ENCODE measurements at regions not wholly inside any gene's neighbourhood (a gene's known extent, or its start where the extent isn't known, plus 50 kb on each side); places are given as distances from the start of the nearest gene placed in this dataset.

DNA sequence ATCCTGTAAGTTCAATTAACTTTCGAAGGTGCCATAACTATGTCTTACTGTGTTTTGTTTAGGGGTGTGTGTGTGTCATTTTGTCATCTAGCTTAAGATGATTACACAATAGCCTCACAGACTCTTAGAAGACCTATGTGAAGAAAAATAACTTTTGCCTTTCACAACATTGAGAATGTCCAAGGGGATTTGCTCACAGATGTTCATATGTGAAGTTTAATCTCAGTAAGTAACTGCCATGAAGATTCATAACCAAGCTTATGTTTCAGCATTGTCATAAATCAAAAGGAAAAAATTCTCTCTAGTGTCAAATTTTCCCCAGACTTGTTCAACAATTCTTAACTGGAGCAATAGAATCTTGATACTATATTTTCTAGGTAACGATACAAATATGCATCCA lies 226.1 kb upstream of the PRKD1 start:
- H3K27me3 ChIP-seq (ENCODE audit: control insufficient read depth, insufficient read depth, low read length), result no peaks in the 10 kb centered on the region
- no peak overlapping the region for H3K4me3 ChIP-seq (ENCODE audit: low read length)
- no peak for DNase-seq (ENCODE audit: low read depth, low spot score)
- no peaks in the 10 kb centered on the region for H3K9me3 ChIP-seq (ENCODE audit: control insufficient read depth, insufficient read depth, low read length)
- no CpG with 5 or more reads among the region's 2 CpGs for WGBS (ENCODE audit: insufficient coverage, insufficient read length)
- no peaks in the 10 kb centered on the region for H3K4me1 ChIP-seq (ENCODE audit: control insufficient read depth, insufficient read depth, low read length)
- no peak overlapping the region for H3K27ac ChIP-seq (ENCODE audit: low read length)
- H3K36me3 ChIP-seq (ENCODE audit: control insufficient read depth, insufficient read depth, low read length), result no peaks in the 10 kb centered on the region

DNA sequence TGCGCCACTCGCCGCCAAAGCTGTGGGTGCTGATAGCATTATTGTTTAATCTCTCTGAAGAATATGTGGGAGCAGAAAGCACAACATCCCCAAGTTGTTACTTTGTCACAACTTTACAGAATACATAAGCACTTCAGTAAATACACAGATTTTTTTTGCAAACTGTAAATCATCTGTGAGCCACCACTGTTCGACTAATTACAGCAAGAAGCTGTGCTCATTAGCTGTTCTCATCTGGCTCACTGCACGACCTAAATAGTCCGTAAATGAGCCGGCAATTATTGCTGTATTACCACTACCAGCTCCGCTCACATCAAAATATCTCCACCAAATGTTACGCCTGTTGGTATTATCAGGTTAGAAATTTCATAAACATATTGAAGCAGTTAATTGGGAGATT lies 228.9 kb upstream of the PRKD1 start:
- DNase-seq (ENCODE audit: low read depth, low spot score), result no peak
- Histone ChIP-seq H3K9me3 (ENCODE audit: control insufficient read depth, insufficient read depth, low read length) (no peaks in the 10 kb centered on the region), H3K4me1 (ENCODE audit: control insufficient read depth, insufficient read depth, low read length) (no peaks in the 10 kb centered on the region), H3K4me3 (ENCODE audit: low read length) (no peak overlapping the region), H3K36me3 (ENCODE audit: control insufficient read depth, insufficient read depth, low read length) (no peaks in the 10 kb centered on the region), H3K27me3 (ENCODE audit: control insufficient read depth, insufficient read depth, low read length) (no peaks in the 10 kb centered on the region), H3K27ac (ENCODE audit: low read length) (no peak overlapping the region)
- WGBS (ENCODE audit: insufficient coverage, insufficient read length), result no CpG with 5 or more reads among the region's 9 CpGs

GRCh38 chr14:30158299-30158698 lies 230.7 kb upstream of the PRKD1 start:
- Histone ChIP-seq H3K27me3 (ENCODE audit: control insufficient read depth, insufficient read depth, low read length) (no peaks in the 10 kb centered on the region), H3K9me3 (ENCODE audit: control insufficient read depth, insufficient read depth, low read length) (no peaks in the 10 kb centered on the region), H3K4me1 (ENCODE audit: control insufficient read depth, insufficient read depth, low read length) (no peaks in the 10 kb centered on the region), H3K27ac (ENCODE audit: low read length) (no peak overlapping the region), H3K36me3 (ENCODE audit: control insufficient read depth, insufficient read depth, low read length) (no peaks in the 10 kb centered on the region), H3K4me3 (ENCODE audit: low read length) (no peak overlapping the region)
- no CpG with 5 or more reads among the region's 5 CpGs for WGBS (ENCODE audit: insufficient coverage, insufficient read length)
- no peak for DNase-seq (ENCODE audit: low read depth, low spot score)

DNA sequence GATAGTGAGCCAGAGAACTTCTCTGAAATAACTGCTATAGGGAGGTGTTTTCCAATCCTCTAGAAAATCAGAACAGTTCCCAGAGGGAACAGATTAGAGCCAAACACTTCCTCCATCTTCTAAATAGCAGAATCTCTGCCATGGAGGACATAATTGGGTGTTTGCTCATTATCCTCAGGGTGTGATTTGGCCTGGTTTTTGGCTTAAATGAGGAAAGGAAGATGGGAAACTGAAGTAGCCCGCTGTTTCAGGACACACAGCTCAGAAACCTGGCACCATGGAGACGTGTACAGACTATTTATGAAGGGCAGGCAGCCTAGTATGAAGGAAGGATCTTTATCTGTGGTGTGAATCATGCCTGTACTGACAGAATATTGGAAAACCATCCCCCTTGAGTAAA lies 231.7 kb upstream of the PRKD1 start:
- no peaks in the 10 kb centered on the region for H3K27me3 ChIP-seq (ENCODE audit: control insufficient read depth, insufficient read depth, low read length)
- no peak for DNase-seq (ENCODE audit: low read depth, low spot score)
- H3K4me3 ChIP-seq (ENCODE audit: low read length), result no peak overlapping the region
- no peaks in the 10 kb centered on the region for H3K9me3 ChIP-seq (ENCODE audit: control insufficient read depth, insufficient read depth, low read length)
- no peaks in the 10 kb centered on the region for H3K36me3 ChIP-seq (ENCODE audit: control insufficient read depth, insufficient read depth, low read length)
- no peak overlapping the region for H3K27ac ChIP-seq (ENCODE audit: low read length)
- H3K4me1 ChIP-seq (ENCODE audit: control insufficient read depth, insufficient read depth, low read length), result no peaks in the 10 kb centered on the region
- no CpG with 5 or more reads among the region's 2 CpGs for WGBS (ENCODE audit: insufficient coverage, insufficient read length)

GRCh38 chr14:30160608-30161007 lies 233.0 kb upstream of the PRKD1 start:
- no peak for DNase-seq (ENCODE audit: low read depth, low spot score)
- H3K4me3 ChIP-seq (ENCODE audit: low read length), result no peak overlapping the region
- no peaks in the 10 kb centered on the region for H3K9me3 ChIP-seq (ENCODE audit: control insufficient read depth, insufficient read depth, low read length)
- no peaks in the 10 kb centered on the region for H3K4me1 ChIP-seq (ENCODE audit: control insufficient read depth, insufficient read depth, low read length)
- H3K27ac ChIP-seq (ENCODE audit: low read length), result no peak overlapping the region
- H3K27me3 ChIP-seq (ENCODE audit: control insufficient read depth, insufficient read depth, low read length), result no peaks in the 10 kb centered on the region
- H3K36me3 ChIP-seq (ENCODE audit: control insufficient read depth, insufficient read depth, low read length), result no peaks in the 10 kb centered on the region
- no CpG with 5 or more reads among the region's 5 CpGs for WGBS (ENCODE audit: insufficient coverage, insufficient read length)

DNA sequence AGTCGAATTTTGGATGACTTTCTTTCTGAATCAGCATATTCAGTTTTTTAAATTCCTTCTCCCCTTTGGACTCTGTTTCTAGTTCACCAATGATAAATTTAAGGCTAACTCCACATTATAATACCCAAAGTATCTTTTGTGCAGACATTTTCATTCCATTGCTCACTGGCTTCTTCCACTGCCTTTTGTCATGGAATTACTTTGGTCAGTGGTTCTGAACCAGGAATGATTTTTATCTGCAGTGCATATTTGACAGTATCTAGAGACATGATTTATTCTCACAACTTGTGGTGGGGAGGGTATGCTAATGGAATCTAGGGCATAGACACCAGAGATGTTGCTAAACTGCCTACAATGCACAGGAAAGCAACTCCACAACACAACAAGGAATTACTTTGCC lies 234.4 kb upstream of the PRKD1 start:
- no peaks in the 10 kb centered on the region for H3K36me3 ChIP-seq (ENCODE audit: control insufficient read depth, insufficient read depth, low read length)

DNA sequence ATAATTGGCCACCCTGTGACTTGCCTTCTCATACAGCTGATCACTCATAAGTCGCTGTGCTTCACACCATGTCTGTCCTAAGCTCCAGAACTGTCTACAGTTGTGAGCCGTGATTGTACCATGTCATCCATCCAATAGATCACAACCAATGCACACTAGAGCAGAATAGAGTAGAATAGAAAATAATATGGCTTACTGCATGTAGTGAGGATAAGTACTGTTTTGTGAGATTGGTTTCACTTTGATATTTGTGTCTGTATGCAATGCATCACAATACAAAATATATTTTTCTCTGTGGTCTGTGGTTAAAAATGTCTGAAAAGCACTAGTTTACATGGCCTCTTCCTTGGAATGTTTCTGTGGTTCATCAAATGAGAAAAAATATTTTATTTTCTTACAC lies 237.6 kb upstream of the PRKD1 start:
- H3K36me3 ChIP-seq (ENCODE audit: control insufficient read depth, insufficient read depth, low read length), result no peaks in the 10 kb centered on the region
- WGBS (ENCODE audit: insufficient coverage, insufficient read length), result no CpG with 5 or more reads among the region's 2 CpGs
- no peak for DNase-seq (ENCODE audit: low read depth, low spot score)
- no peak overlapping the region for H3K4me3 ChIP-seq (ENCODE audit: low read length)
- H3K4me1 ChIP-seq (ENCODE audit: control insufficient read depth, insufficient read depth, low read length), result no peaks in the 10 kb centered on the region
- no peaks in the 10 kb centered on the region for H3K27me3 ChIP-seq (ENCODE audit: control insufficient read depth, insufficient read depth, low read length)
- H3K9me3 ChIP-seq (ENCODE audit: control insufficient read depth, insufficient read depth, low read length), result no peaks in the 10 kb centered on the region
- H3K27ac ChIP-seq (ENCODE audit: low read length), result no peak overlapping the region

More for the DNA sequence above, 234.4 kb upstream of the PRKD1 start:
- no peaks in the 10 kb centered on the region for H3K9me3 ChIP-seq (ENCODE audit: control insufficient read depth, insufficient read depth, low read length)
- no peaks in the 10 kb centered on the region for H3K27me3 ChIP-seq (ENCODE audit: control insufficient read depth, insufficient read depth, low read length)
- H3K4me1 ChIP-seq (ENCODE audit: control insufficient read depth, insufficient read depth, low read length), result no peaks in the 10 kb centered on the region
- no peak overlapping the region for H3K27ac ChIP-seq (ENCODE audit: low read length)
- WGBS (ENCODE audit: insufficient coverage, insufficient read length), result no CpG with 5 or more reads among the region's 1 CpG
- no peak for DNase-seq (ENCODE audit: low read depth, low spot score)
- H3K4me3 ChIP-seq (ENCODE audit: low read length), result no peak overlapping the region

DNA sequence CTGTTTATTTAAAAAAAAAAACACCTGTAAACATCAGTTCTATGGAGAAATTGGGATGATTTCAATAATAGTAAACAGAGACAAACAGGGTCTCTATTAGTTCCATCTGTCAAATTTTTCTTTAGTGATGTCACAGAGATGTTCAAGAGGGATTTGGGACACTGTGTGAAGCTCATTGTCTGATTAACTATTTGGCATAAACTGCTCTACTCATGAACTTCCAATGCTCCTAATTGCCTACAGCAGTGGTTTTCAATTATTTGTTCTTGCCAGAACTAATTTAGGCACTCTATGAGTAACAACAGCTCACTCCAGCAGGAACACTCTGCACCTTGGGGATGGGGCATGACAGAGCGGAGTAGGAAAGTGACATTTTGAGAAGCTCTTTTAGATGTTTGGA lies 250.1 kb upstream of the PRKD1 start:
- no CpG with 5 or more reads among the region's 1 CpG for WGBS (ENCODE audit: insufficient coverage, insufficient read length)
- Histone ChIP-seq H3K4me3 (ENCODE audit: low read length) (no peak overlapping the region), H3K36me3 (ENCODE audit: control insufficient read depth, insufficient read depth, low read length) (no peaks in the 10 kb centered on the region), H3K9me3 (ENCODE audit: control insufficient read depth, insufficient read depth, low read length) (no peaks in the 10 kb centered on the region), H3K27me3 (ENCODE audit: control insufficient read depth, insufficient read depth, low read length) (no peaks in the 10 kb centered on the region), H3K4me1 (ENCODE audit: control insufficient read depth, insufficient read depth, low read length) (no peaks in the 10 kb centered on the region), H3K27ac (ENCODE audit: low read length) (no peak overlapping the region)
- no peak for DNase-seq (ENCODE audit: low read depth, low spot score)

DNA sequence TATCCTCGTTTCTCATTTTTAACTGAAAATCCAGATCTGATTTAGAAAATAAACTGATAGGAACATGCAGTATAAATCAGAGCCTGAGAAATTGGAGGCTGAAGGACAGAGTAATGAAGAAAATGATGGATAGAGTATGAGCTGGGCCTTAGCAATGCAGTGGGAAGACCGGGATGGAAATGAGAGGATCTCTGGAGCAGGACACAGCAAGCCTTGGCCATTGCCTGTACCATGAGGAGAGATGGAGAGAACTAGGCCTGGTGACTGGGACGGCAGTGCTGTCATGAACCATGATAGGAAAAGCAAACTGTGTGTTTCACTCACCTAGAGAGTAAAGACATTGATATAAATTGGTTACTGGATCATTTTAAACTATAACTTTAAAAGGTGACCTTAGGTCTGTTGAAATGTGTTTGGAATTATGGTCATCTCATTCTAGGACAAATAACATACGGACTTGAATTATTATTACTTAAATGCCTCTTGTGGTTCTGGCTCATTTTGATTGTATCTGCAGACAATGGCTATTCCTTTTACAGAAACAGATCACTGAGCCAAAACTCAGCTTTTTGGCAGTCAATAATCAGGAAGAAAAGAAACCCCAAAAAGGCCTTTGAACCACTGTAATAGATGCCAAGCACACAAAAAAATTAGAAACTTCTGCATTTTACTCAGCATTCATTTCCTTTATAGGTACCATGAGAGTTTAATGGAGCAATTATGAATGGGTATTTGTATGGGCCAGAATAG lies 251.9 kb upstream of the PRKD1 start:
- Histone ChIP-seq H3K27me3 (ENCODE audit: control insufficient read depth, insufficient read depth, low read length) (no peaks in the 10 kb centered on the region), H3K9me3 (ENCODE audit: control insufficient read depth, insufficient read depth, low read length) (no peaks in the 10 kb centered on the region), H3K4me1 (ENCODE audit: control insufficient read depth, insufficient read depth, low read length) (no peaks in the 10 kb centered on the region), H3K4me3 (ENCODE audit: low read length) (no peak overlapping the region), H3K36me3 (ENCODE audit: control insufficient read depth, insufficient read depth, low read length) (no peaks in the 10 kb centered on the region), H3K27ac (ENCODE audit: low read length) (no peak overlapping the region)
- WGBS (ENCODE audit: insufficient coverage, insufficient read length), result no CpG with 5 or more reads among the region's 4 CpGs
- DNase-seq (ENCODE audit: low read depth, low spot score), result no peak

GRCh38 chr14:30180219-30180618 lies 252.6 kb upstream of the PRKD1 start:
- WGBS (ENCODE audit: insufficient coverage, insufficient read length), result no CpG with 5 or more reads among the region's 2 CpGs
- no peak overlapping the region for H3K27ac ChIP-seq (ENCODE audit: low read length)
- no peaks in the 10 kb centered on the region for H3K9me3 ChIP-seq (ENCODE audit: control insufficient read depth, insufficient read depth, low read length)

DNA sequence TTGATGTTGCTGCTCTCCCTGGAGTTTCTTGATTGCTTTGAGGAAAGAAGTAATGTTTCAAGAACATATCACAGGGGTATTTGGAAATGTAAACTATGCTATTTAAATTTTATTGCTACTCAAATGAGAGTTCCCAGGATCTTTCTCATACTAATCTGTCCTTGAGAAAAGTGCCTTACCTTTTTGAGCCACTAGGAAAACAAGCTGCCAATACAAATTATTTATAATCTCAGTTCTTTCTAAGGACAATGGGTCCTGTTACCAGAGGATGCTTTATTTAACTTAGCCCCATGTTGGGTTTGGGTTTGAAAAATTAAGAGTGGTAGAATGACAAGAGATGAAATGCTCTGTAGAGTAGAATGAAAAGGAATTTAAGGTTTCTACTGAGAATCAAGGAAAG lies 258.2 kb upstream of the PRKD1 start:
- no peaks in the 10 kb centered on the region for H3K9me3 ChIP-seq (ENCODE audit: control insufficient read depth, insufficient read depth, low read length)
- no peaks in the 10 kb centered on the region for H3K4me1 ChIP-seq (ENCODE audit: control insufficient read depth, insufficient read depth, low read length)
- no peak for DNase-seq (ENCODE audit: low read depth, low spot score)
- no peaks in the 10 kb centered on the region for H3K36me3 ChIP-seq (ENCODE audit: control insufficient read depth, insufficient read depth, low read length)
- no peak overlapping the region for H3K27ac ChIP-seq (ENCODE audit: low read length)
- H3K4me3 ChIP-seq (ENCODE audit: low read length), result no peak overlapping the region
- no peaks in the 10 kb centered on the region for H3K27me3 ChIP-seq (ENCODE audit: control insufficient read depth, insufficient read depth, low read length)

More at GRCh38 chr14:30180219-30180618, 252.6 kb upstream of the PRKD1 start:
- Histone ChIP-seq H3K4me1 (ENCODE audit: control insufficient read depth, insufficient read depth, low read length) (no peaks in the 10 kb centered on the region), H3K4me3 (ENCODE audit: low read length) (no peak overlapping the region), H3K36me3 (ENCODE audit: control insufficient read depth, insufficient read depth, low read length) (no peaks in the 10 kb centered on the region), H3K27me3 (ENCODE audit: control insufficient read depth, insufficient read depth, low read length) (no peaks in the 10 kb centered on the region)
- DNase-seq (ENCODE audit: low read depth, low spot score), result no peak
